ENCODE measurements at regions not wholly inside any gene's neighbourhood (a gene's known extent, or its start where the extent isn't known, plus 50 kb on each side); places are given as distances from the start of the nearest gene placed in this dataset.

- TF ChIP-seq CTCF (conservative IDR thresholded peaks at IDR 0.05; ENCODE audit: low read depth, low read length) (no peak), EZH2 (IDR thresholded peaks at IDR 0.05; ENCODE audit: low read length, unreplicated experiment) (no peak)
Observed at GRCh38 chr6:166087246-166087645, 80.4 kb downstream of the TBXT start.
